Mesendoderm (in vitro differentiated cells): ENCODE measurements at regions not wholly inside any gene's neighbourhood (a gene's known extent, or its start where the extent isn't known, plus 50 kb on each side); places are given as distances from the start of the nearest gene placed in this dataset.

Source experiments
- DNase-seq: peaks from one replicate; pipeline ENCODE4 v3.0.0; 2013
- H2AK5ac ChIP-seq: 2 replicates; pipeline ENCODE4 v1.6.1; 2013; ENCODE audit warnings: low read length, inconsistent platforms
- H2BK120ac ChIP-seq: 2 replicates; pipeline ENCODE4 v1.6.1; 2013; ENCODE audit warnings: low read depth, mild to moderate bottlenecking, low read length, moderate library complexity, mixed read lengths
- H2BK15ac ChIP-seq: replicated peaks from 2 replicates; pipeline ENCODE4 v1.6.1; 2013; ENCODE audit warnings: low read depth, mild to moderate bottlenecking, moderate library complexity
- H2BK5ac ChIP-seq: 2 replicates; pipeline ENCODE4 v1.6.1; 2013; ENCODE audit warnings: low read length, inconsistent platforms
- H3K18ac ChIP-seq: 2 replicates; pipeline ENCODE4 v1.6.1; 2013; ENCODE audit warnings: mild to moderate bottlenecking, low read length, mixed read lengths
- H3K23ac ChIP-seq: one replicate; pipeline ENCODE4 v1.6.1; 2013; ENCODE audit warnings: low read length
- H3K27ac ChIP-seq: 2 replicates; pipeline ENCODE4 v1.5.1; 2013; ENCODE audit warnings: low read depth, mild to moderate bottlenecking, inconsistent platforms, low read length, moderate library complexity
- H3K27me3 ChIP-seq: 2 replicates; pipeline ENCODE4 v1.6.1; 2013; ENCODE audit warnings: low read length, control low read depth, mild to moderate bottlenecking, inconsistent platforms; ENCODE audit not compliant: insufficient read depth, poor library complexity
- H3K36me3 ChIP-seq: 2 replicates; pipeline ENCODE4 v1.6.1; 2013; ENCODE audit warnings: low read length, inconsistent platforms; ENCODE audit not compliant: control insufficient read depth, insufficient read depth
- H3K4ac ChIP-seq: one replicate; pipeline ENCODE4 v1.6.1; 2013; ENCODE audit warnings: low read depth, mild to moderate bottlenecking, low read length, moderate library complexity
- H3K4me1 ChIP-seq: 2 replicates; pipeline ENCODE4 v1.6.1; 2013; ENCODE audit warnings: low read depth, low read length, inconsistent platforms; ENCODE audit not compliant: control insufficient read depth
- H3K4me2 ChIP-seq: 2 replicates; pipeline ENCODE4 v1.6.1; 2013; ENCODE audit warnings: low read length
- H3K4me3 ChIP-seq: 2 replicates; pipeline ENCODE4 v1.5.1; 2013; ENCODE audit warnings: mild to moderate bottlenecking, low read length
- H3K56ac ChIP-seq: one replicate; pipeline ENCODE4 v1.6.1; 2013; ENCODE audit warnings: low read length
- H3K79me1 ChIP-seq: 2 replicates; pipeline ENCODE4 v1.6.1; 2013; ENCODE audit warnings: low read length, inconsistent platforms
- H3K79me2 ChIP-seq: 2 replicates; pipeline ENCODE4 v1.6.1; 2013; ENCODE audit warnings: mild to moderate bottlenecking, low read length; ENCODE audit not compliant: control insufficient read depth, insufficient read depth
- H3K9ac ChIP-seq: 2 replicates; pipeline ENCODE4 v1.6.1; 2013; ENCODE audit warnings: low read length, inconsistent platforms
- H4K5ac ChIP-seq: one replicate; pipeline ENCODE4 v1.6.1; 2013; ENCODE audit warnings: low read length
- H4K8ac ChIP-seq: one replicate; pipeline ENCODE4 v1.6.1; 2013; ENCODE audit warnings: low read depth, mild to moderate bottlenecking, control low read depth, low read length, moderate library complexity
- WGBS: extraction: QIAGEN DNeasy Blood & Tissue Kit; methylation state at CpG from one replicate; pipeline ENCODE4 v1.1.7; 2013; ENCODE audit warnings: low lambda C conversion rate, missing lambda C conversion rate; ENCODE audit not compliant: insufficient coverage; ENCODE audit errors: extremely low coverage; 5-methylcytosine and 5-hydroxymethylcytosine counted together

DNA sequence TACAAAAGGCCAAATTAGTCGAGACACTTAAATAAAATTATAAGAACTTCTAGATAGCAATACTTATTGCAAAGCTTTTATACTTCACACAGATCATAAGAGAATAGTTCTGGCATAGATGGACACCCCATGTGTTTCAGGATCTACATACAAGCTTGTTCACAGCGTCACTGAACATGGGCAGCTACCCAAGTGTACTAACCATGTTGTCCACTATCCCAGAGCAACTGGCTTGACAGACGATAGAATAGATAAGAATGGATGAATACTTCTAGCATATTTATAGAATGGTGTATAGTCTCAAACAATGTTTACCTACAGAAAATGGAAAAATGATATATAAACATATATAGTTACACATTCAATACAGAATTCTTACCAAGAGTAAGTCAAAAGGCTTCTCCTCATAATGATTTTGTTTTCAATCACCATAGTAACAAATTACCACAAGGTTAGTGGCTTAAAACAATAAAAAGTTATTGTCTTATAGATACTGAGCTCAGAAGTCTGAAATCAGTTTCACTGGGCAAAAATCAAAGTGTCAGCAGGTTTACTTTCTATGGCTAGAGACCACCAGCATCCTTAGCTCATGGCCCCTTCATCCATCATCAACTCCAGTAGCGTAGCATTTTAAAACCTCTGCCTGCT lies 446.7 kb downstream of the DMRTA1 start:
- Histone ChIP-seq H3K9ac (no peak overlapping the region), H3K79me2 (no peaks in the 10 kb centered on the region), H3K56ac (no peak overlapping the region), H3K23ac (no peak overlapping the region), H3K27me3 (no peaks in the 10 kb centered on the region), H3K4me1 (no peaks in the 10 kb centered on the region), H3K4ac (no peak overlapping the region), H3K18ac (no peak overlapping the region), H3K79me1 (no peaks in the 10 kb centered on the region), H3K36me3 (no peaks in the 10 kb centered on the region), H2BK5ac (no peak overlapping the region), H3K4me2 (no peak overlapping the region), H2BK15ac (no peak overlapping the region), H3K27ac (no peak overlapping the region), H2AK5ac (no peak overlapping the region), H2BK120ac (no peak overlapping the region), H3K4me3 (no peak overlapping the region), H4K5ac (no peak overlapping the region), H4K8ac (no peak overlapping the region)
- no CpG with 5 or more reads among the region's 4 CpGs for WGBS
- DNase-seq = no peak

GRCh38 chr9:22898591-22898990 lies 452.0 kb downstream of the DMRTA1 start:
- DNase-seq = no peak
- Histone ChIP-seq H2BK5ac (no peak overlapping the region), H3K36me3 (no peaks in the 10 kb centered on the region), H2BK15ac (no peak overlapping the region), H3K18ac (no peak overlapping the region), H3K56ac (no peak overlapping the region), H3K4ac (no peak overlapping the region), H4K5ac (no peak overlapping the region), H2AK5ac (no peak overlapping the region), H3K27ac (no peak overlapping the region), H3K27me3 (no peaks in the 10 kb centered on the region), H3K9ac (no peak overlapping the region), H2BK120ac (no peak overlapping the region), H3K4me3 (no peak overlapping the region), H3K4me2 (no peak overlapping the region), H3K79me1 (no peaks in the 10 kb centered on the region), H4K8ac (no peak overlapping the region), H3K79me2 (no peaks in the 10 kb centered on the region), H3K4me1 (no peaks in the 10 kb centered on the region), H3K23ac (no peak overlapping the region)
- no CpG with 5 or more reads among the region's 4 CpGs for WGBS

GRCh38 chr9:22911632-22912031 lies 465.0 kb downstream of the DMRTA1 start:
- Histone ChIP-seq H3K9ac (no peak overlapping the region), H2AK5ac (no peak overlapping the region), H3K4me3 (no peak overlapping the region), H4K8ac (no peak overlapping the region), H3K4me2 (no peak overlapping the region), H3K79me2 (no peaks in the 10 kb centered on the region), H2BK120ac (no peak overlapping the region), H3K56ac (no peak overlapping the region), H3K23ac (no peak overlapping the region), H3K27me3 (no peaks in the 10 kb centered on the region), H2BK5ac (no peak overlapping the region), H4K5ac (no peak overlapping the region), H3K27ac (no peak overlapping the region), H3K18ac (no peak overlapping the region), H3K4ac (no peak overlapping the region), H3K4me1 (no peaks in the 10 kb centered on the region), H3K79me1 (no peaks in the 10 kb centered on the region), H2BK15ac (no peak overlapping the region), H3K36me3 (no peaks in the 10 kb centered on the region)
- no CpG with 5 or more reads among the region's 1 CpG for WGBS
- no peak for DNase-seq

GRCh38 chr9:22913026-22913425 lies 466.4 kb downstream of the DMRTA1 start:
- no peak overlapping the region for H3K4ac ChIP-seq
- no peak overlapping the region for H3K27ac ChIP-seq
- H3K36me3 ChIP-seq = no peaks in the 10 kb centered on the region
- no peaks in the 10 kb centered on the region for H3K79me2 ChIP-seq
- H4K8ac ChIP-seq = no peak overlapping the region
- no peak overlapping the region for H3K56ac ChIP-seq
- H3K4me3 ChIP-seq = no peak overlapping the region
- no peak overlapping the region for H3K23ac ChIP-seq
- H3K4me1 ChIP-seq = no peaks in the 10 kb centered on the region
- no peak overlapping the region for H3K18ac ChIP-seq
- no peak overlapping the region for H4K5ac ChIP-seq
- no CpG with 5 or more reads among the region's 4 CpGs for WGBS
- no peak overlapping the region for H3K9ac ChIP-seq
- H2BK120ac ChIP-seq = no peak overlapping the region
- no peaks in the 10 kb centered on the region for H3K79me1 ChIP-seq
- no peak overlapping the region for H2BK15ac ChIP-seq
- no peaks in the 10 kb centered on the region for H3K27me3 ChIP-seq
- DNase-seq = no peak
- no peak overlapping the region for H2AK5ac ChIP-seq
- H2BK5ac ChIP-seq = no peak overlapping the region
- H3K4me2 ChIP-seq = no peak overlapping the region

DNA sequence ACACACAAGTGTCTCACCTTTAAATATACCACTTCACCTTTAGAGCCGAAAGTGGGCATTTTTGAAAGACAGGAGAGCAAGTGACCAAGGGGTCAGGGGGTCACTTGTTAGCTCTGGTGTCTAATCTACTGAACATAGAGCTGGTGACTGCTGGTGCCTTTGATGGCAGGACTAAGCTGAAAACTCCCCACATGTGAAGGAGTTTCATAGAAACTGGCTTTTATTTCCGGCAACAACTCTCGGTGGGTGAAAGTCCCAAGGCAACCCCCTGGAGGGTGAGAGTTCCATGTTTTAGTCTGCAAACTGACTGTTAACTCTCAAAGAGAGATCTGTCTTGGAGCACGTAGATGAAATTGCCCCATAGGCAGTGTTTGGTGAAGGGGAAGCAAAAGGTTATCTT lies 466.9 kb downstream of the DMRTA1 start:
- no peaks in the 10 kb centered on the region for H3K79me2 ChIP-seq
- no peak overlapping the region for H3K4me2 ChIP-seq
- no peak overlapping the region for H4K5ac ChIP-seq
- H3K56ac ChIP-seq = no peak overlapping the region
- no peak overlapping the region for H3K18ac ChIP-seq
- H3K79me1 ChIP-seq = no peaks in the 10 kb centered on the region
- no peak overlapping the region for H3K27ac ChIP-seq
- H3K4me1 ChIP-seq = no peaks in the 10 kb centered on the region
- H2BK120ac ChIP-seq = no peak overlapping the region
- no peaks in the 10 kb centered on the region for H3K27me3 ChIP-seq
- no peak overlapping the region for H2BK5ac ChIP-seq
- H4K8ac ChIP-seq = no peak overlapping the region
- WGBS = no CpG with 5 or more reads among the region's 4 CpGs
- H3K36me3 ChIP-seq = no peaks in the 10 kb centered on the region
- H2AK5ac ChIP-seq = no peak overlapping the region
- H2BK15ac ChIP-seq = no peak overlapping the region
- no peak overlapping the region for H3K4ac ChIP-seq
- H3K9ac ChIP-seq = no peak overlapping the region
- H3K4me3 ChIP-seq = no peak overlapping the region
- no peak for DNase-seq
- no peak overlapping the region for H3K23ac ChIP-seq

DNA sequence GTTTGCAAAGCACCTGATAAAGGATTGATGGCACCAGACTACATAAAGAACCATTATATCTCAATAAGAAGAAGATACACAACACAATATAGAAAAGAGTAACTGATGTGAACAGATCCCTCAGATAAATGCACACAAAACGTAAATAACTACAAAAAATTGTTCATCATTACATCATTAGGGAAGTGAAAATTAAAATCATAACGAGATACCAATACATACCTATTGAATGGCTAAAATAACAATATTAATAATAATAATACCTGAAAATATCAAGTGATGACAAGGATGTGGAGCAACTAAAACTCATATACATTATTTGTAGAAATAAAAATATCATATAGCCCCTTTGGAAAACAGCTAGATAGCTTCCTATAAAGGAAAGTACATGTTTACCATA lies 469.5 kb downstream of the DMRTA1 start:
- Histone ChIP-seq H3K79me1 (no peaks in the 10 kb centered on the region), H4K5ac (no peak overlapping the region), H3K56ac (no peak overlapping the region), H3K4me3 (no peak overlapping the region), H3K4ac (no peak overlapping the region), H3K18ac (no peak overlapping the region), H3K27me3 (no peaks in the 10 kb centered on the region), H2BK120ac (no peak overlapping the region), H3K4me1 (no peaks in the 10 kb centered on the region), H2AK5ac (no peak overlapping the region), H3K9ac (no peak overlapping the region), H3K23ac (no peak overlapping the region), H3K27ac (no peak overlapping the region), H2BK5ac (no peak overlapping the region), H2BK15ac (no peak overlapping the region), H3K79me2 (no peaks in the 10 kb centered on the region), H3K4me2 (no peak overlapping the region), H4K8ac (no peak overlapping the region), H3K36me3 (no peaks in the 10 kb centered on the region)
- DNase-seq = no peak
- no CpG with 5 or more reads among the region's 2 CpGs for WGBS
